T-helper 2 cell (primary cell): ENCODE measurements at regions not wholly inside any gene's neighbourhood (a gene's known extent, or its start where the extent isn't known, plus 50 kb on each side); places are given as distances from the start of the nearest gene placed in this dataset.

Experiments used
- DNase-seq, 5 experiments: peaks; one replicate each; pipeline versions ENCODE4 v3.0.0 to v3.0.0-alpha.2; 2012 to 2022

DNA sequence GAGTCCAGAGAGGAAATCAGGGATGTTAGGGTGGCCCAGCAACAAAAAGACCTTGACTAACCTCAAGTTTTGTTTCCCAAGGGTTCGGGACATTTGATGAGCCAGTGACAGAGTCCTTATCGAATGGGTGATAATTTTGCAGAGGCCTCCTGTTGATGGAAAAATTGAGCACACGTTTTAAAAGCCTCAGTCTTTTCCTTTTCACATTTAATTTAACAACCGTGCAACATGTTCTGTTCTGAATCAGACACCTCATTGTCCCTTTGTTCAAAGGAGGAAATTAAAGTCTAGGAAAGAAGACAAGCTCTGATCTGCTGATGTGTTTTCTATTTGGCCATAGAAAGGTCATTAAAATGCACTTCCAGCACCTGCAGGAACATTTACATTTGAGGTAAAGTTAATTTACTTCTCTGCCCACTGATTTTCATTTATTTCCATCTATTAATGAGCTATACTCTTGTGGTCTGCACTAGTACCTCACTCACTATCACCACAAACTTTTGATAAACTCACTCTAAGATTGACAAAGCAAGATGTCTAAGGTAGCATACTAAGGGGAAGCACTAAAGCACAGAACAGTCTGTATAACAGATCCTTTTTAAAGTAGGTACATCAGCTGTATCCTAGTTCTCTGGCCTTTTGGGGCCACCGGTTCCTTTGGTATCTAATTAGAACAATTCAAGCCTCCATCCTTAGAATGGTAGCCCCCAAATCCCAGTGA lies 147.0 kb downstream of the RPAP3 start:
- DNase-seq, result no peak

DNA sequence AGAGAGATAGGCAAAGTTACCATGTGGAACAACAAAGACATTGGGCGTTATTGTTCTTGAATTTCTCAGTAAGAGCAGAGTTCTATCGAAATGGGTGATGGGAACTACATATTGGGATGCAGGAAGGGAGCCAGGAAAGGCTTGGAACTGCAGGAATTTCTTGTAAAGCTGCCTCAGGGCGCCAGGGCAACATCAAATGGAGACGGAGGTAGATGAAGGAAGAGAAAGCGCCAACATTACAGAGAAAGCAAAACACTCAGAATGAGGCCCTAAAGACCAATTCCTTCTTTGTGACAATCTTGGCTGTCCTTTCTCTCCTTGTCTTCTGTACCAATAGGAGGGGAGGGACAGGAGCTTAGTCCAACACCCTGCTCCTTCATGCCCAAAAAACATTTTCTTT lies 148.4 kb downstream of the RPAP3 start:
- no peak for DNase-seq

DNA sequence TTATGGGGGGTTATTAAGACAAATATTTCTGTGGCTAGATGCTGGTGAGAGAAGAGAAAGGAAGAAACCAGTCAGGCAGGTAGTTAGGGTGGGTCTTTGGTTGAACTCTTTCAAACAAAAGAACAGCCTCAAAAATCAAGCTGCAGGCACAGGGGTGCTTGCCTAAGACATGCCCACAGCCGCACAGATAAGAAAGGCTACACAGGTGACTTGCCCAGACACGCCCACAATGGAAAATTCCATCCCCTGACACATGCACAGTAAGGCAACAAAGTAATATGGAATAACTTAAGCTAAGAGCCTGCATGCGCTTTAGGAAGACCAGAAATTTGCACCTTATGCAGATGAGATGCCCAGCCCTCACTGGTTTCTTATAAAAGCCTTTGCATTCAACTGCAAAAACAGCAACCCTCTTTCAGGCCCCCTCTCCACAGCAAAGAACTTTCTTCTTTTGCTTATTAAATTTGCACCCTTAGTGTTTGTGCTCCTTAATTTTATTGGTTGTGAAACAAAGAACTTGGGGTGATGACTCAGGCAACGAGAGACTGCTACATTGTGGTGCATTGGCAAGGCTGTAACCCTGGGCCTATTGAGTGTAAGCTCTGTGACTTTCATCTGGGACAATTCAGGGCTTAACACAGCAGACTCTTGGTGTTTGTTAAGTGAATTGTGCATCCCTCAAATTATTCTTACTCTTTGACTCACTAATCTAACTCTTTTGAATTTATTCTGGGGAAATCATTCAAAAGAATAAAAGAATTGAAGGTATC lies 149.4 kb downstream of the RPAP3 start:
- DNase-seq, result no peak

DNA sequence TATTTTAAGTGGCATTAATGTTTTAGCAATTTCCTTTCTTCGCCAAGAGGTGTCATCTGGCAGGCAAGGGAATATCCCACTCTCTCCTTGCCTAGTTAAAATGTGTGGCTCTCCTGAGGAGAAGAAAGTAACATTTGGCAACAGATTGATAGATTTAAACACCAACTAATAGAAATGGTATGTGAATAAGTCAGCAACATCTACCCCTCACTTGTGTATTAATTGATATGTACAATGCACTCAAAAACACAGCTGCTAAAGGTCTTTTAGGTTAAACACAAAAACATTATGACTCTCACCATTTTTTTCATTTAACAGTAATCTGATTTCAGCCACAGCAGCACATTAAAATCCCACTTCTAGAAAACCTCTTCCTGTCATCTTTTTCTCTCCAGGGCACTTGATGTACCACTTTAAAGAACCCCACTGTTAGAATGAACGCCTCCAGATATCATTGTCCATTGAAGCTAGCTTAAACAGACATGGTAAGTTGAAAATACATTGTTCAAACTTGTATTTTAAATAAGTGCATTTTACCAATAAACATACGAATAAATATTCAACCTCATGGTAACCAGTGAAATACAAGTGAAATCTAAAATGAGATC lies 151.7 kb downstream of the RPAP3 start:
- no peak for DNase-seq

DNA sequence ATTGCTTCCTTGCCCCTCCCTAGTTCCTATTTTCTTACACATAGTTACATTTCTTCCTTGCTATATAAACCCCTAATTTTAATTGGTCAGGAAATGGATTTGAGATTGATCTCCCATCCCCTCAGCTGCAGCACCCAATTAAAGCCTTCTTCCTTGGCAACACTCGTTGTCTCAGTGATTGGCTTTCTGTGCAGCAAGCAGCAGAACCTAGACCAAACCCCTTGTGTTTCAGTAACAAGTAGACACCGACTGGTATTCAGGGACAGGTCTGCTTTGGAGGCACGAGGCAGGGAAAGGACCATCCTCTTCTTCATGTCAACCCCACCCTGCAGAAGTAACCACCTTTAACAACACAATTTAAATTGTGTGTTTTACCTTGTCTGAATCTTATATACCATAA lies 152.6 kb downstream of the RPAP3 start:
- DNase-seq, result no peak

DNA sequence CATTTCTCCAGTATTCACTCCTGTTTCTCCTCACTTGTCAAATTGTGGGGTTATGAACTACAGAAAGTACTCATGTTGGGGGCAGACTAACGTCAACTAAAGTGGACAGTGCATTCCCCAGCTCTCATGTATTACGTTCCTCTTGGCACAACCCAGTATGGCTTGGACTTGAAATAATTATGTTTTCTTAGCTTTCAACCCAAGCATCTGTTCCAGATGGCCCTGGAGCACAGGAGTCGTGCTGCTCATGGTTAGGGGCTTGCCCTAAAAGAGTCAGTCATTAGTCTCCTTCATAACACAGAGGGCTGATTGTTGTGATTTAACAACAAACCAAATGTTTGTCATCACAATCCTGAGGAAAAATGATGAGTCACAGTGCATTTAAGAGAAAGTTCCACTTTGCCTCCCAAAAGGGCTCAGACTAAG lies 154.4 kb downstream of the RPAP3 start:
- no peak for DNase-seq

DNA sequence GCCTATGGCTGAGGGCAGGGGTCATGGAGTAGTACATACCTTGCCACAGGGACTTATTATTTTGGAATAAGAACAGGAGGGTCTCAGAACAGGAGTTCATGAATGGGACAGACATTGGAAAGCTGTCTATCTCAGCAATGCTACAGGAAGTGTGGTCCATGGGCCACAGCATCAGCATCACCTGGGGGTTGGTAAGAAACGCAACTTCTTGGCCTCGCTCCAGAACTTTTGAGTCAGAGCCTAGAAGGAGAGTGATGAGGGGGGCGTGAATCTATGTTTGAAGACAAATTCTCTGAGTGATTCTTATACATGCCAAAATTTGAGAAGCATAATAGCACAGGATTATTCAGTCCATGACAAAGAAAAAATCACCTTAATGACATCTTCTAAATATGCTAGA lies 156.6 kb downstream of the RPAP3 start:
- no peak for DNase-seq

DNA sequence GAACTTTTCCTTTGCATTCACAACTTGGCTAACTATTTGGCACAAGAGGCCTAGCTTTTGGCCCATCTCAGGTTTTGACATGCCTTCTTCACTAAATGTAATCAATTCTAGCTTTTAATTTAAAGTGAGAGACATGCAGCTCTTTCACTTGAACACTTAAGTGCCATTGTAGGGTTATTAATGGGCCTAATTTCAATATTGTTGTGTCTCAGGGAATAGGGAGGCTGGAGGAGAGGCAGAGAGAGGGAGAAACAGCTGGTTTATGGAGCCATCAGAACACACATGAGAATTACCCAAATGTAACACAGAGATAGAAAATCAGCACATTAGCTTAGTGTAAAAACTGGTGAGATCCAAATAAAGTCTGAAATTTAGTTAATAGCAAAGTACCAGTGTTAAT lies 157.4 kb downstream of the RPAP3 start:
- DNase-seq, result no peak

DNA sequence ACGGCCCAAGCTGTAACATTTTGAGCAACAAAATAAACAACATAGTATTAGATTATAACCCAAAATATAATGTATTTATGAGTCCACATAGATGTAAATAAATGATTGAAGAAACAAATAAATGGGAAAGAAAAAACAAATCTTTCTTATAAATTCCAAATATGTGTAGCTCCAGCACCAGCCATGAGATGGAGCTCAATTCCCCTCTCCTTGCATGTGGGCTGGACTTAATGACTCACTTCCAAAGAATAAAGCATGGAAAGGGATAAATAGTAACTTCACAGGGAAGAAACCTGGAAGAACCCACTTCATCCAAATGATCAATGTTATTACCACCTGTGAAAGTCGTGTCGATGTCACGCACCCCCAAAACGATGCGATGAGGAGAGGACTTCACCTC lies 158.8 kb downstream of the RPAP3 start:
- no peak for DNase-seq

DNA sequence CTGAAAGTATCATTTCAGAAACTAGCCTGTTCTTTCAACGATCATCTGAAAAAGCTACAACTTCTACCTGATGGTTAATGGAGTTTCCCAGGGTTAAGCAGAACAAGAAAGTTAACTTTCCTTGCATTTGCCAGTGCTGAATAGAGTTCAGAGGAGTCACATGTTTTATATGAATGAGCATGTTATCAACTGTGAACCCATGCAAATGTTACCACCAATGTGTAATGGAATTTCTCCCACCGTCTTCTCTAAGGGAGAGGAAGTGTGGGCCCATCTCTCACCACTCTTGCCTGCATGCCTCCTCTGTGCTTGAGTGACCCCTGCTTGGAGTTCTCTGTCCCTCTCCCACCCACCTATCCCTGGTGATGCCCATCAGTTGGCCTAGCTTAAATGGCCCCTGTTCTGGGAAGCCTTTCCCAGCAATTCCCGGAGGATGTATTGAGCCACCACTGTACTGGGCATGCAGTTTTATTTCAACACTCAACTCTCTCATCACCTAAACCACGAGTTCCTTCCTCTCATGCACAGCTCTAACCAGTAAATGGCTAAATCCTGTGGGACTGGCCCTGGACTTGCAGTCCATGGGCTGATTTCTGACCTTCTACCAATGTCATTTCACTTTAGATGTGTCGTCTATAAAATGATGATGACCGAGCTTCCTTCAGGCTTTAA lies 159.8 kb downstream of the RPAP3 start:
- no peak for DNase-seq

DNA sequence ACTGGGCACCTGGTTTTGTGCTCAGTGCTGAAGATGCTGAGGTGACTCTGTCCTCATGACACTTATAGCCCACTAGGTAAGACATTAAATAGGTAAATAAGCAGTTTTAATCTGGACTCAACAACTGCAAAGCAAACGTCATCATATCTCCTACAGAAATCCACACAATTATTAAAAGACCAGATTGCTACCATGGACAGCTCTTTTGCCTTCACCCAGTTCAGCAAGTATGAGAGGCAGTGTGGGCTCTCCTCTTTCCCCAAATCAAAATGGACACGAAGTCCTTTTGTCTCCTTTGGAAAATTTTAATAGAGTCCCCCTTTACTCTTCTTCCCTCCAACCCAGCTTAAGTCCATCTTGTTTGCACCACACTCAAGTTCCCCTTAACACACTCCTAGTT lies 171.1 kb downstream of the RPAP3 start:
- no peak for DNase-seq

DNA sequence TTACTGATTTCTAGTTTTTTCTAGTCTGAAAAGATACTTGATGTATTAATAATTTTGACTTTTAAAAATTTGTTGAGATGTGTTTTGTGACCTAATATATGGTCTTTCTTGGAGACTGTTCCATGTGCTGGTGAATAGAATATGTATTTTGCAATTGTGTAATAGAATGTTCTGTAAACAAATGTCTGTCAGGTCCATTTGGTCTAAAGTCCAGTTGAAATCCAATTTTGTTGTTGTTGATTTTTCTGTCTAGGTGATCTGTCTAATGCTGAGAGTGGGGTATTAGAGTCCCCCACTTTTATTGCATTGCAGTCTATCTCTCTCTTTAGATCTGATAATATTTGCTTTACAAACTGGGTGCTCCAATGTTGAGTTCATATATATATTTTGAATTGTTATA lies 175.8 kb downstream of the RPAP3 start:
- DNase-seq, result no peak

DNA sequence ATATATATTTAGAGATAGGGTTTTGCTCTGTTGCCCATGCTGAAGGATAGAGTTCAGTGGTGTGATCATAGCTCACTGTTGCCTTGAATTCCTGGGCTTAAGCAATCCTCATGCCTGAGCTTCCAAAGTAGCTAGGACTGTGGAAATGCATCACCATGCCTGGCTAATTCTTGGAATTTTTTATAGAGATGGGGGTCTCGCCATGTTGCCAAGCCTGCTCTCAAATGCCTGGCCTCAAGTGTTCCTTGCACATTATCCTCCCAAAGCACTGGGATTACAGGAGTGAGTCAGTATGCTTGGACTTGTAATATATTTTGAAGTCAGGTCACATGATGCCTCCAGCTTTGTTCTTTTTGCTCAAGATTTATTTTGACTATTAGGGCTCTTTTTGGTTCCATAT lies 178.0 kb downstream of the RPAP3 start:
- DNase-seq, result no peak

DNA sequence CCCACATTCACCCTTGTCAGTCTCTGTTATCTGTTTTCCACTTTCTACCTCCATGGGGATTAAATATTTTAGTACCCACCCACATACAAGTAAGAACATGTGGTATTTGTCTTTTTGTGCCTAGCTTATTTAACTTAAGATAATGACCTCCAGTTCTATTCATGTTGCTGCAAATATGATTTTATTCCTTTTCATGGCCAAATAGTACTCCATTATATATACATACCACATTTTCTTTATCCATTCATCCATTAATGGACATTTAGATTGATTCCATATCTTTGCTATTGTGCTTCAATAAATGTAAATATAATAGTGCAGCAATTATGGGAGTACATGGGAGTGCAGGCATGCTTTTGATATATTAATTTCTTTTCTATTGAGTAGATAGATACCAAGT lies 185.8 kb downstream of the RPAP3 start:
- DNase-seq, result no peak

DNA sequence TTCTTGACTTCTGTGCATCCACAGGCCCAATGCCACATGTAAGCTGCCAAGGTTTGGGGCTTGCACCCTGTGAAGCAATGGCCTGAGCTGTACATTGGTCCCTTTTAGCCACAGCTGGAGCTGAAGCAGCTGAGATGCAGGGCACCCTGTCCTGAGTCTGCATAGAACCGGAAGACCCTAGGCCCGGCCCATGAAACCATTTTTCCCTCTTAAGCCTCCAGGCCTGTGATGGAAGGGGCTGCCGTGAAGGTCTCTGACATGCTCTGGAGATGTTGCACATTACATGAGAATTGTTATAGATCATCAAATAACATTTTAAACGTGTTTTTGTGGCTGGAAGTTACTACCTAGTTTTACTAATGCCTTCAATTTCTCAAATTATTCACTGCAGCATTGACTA lies 188.7 kb downstream of the RPAP3 start:
- DNase-seq, result no peak

DNA sequence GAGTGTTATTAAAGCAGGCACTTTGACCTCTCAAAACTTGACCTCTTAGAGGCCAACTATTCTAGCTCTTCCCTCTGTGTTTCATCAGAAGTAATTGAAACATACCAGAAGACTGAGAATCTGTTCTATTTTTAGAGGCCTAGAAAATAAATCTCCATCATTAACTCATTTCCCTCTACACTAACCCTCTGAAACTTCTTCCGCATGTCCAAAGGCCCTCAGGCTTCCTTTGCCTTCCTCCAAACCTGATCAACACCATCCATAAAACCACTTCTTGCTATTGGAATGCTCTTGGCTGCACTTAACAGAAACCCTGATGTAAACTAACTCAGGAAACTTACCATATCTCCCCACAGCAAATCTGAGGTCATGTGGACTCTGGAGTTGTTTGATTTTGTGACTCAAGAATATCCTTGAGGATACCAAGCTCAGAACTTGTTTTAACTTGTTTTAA lies 196.4 kb downstream of the RPAP3 start:
- no peak for DNase-seq

DNA sequence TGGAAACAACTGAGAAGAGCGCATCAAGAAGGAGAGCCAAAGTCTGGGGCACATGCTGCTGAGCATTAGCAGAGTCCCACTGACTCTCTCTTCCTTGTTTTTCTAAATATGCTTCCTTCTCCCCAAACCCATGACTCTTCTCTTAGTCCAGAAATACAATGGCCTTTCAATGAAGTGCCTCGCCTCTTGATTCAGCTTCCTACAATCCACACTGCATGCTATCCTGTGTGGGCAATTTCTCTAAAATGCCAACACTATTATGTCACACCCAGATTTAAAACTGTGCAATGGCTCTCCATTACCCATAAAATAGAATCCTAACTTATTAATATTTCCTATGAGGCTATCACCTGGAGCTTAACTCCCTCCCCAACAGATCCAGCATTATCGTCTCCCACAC lies 198.6 kb downstream of the RPAP3 start:
- DNase-seq, result no peak

DNA sequence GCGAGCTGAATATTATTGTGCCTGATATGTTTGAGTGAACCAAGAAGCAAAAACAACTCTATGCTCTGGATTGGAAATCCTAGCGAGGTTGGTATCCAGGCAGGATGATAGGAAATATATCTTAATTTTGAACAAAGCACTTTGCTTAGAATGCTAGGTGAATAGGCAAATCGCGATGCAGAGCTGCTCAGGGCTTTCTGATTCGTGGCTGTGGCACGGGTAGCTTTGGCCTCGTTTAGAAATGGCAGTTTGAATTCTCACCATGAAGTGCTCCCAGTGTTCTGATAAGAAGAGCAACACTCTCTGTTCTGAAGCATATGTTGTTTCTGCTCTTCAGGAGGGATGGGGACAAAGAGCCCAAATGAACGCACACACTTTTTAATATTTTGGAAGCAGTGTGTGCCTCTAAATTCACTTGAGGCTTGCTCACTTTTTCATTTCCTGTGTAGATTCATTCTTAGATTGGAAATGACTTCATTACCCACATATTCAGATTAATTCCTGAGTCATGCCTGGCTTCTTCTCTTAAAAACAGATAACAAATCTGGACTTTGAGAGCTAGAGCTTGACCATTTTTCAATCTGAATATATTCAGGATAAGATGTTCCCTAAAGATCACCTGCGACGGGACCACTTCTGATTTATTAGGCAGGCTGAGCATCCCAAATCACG lies 200.9 kb downstream of the RPAP3 start:
- peak in 1 of 5 experiments; percentile 10 for DNase-seq

DNA sequence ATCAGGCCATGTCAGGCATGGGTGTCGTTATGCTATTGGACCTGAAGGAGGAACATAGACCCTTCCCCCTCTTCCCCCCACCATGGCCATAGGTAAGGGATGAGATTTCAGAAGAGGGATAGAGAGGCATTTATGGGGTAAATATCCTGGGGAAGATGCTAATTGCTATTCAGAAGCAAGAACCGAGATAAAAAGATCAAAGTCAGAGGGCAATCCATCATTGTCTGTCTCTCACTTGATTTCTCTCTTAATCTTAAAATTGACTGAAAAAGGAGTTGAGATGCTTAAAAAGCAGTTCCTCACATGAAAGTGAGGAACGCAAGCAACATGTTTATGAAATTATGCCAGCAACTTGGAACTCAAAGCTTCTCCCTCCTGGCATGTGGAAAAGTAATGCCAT lies 212.0 kb downstream of the RPAP3 start:
- no peak for DNase-seq

DNA sequence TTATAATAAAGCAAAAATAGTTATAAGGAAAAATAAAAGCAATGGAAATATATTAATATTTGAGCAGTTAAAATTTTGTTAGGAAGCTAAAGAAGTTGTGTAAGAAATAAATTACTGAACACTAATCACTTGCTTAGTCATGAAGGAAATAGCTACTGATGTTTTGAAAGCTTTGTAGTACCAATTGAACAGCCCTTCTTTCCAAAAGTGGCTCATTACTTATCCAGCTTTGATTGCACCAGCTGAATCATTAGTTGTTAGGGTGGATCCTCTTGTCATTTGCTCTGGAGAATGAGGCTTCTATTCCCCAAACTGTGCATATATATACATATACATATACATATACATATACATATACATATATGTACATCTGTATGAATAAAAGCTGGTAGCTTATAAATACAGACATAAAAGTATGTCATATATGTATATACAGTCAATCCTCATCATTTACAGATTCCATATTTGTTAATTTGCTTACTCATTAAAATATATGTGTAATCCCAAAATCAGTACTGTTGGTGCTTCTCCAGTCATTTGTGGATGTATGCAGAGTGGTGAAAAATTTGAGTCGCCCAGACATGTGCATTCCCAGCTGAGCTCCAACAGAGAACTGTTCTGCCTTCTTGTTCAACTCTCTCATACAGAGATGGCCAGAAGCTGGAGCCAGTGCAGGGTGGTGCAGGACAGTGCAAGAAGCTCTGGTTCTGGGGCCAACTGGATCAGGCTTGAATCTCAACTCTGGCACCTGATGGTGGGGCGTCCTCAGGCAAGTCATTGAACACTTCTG lies 214.1 kb downstream of the RPAP3 start:
- no peak for DNase-seq

DNA sequence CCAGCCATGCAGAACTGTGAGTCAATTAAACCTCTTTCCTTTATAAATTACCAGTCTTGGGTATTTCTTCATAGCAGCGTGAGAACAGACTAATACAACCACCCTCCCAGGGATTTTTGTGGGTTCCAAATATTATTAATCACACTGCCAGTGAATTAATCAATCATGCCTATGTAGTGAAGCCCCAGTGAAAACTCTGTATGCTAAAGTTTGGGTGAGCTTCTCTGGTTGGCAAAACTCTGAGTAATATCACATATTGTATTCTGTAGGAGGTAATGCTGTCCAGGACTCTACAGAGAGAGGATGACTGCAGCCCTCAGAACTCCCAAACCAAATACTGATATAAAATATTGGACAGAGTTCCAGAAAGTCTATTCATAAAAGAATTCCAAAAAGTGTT lies 216.9 kb downstream of the RPAP3 start:
- no peak for DNase-seq

DNA sequence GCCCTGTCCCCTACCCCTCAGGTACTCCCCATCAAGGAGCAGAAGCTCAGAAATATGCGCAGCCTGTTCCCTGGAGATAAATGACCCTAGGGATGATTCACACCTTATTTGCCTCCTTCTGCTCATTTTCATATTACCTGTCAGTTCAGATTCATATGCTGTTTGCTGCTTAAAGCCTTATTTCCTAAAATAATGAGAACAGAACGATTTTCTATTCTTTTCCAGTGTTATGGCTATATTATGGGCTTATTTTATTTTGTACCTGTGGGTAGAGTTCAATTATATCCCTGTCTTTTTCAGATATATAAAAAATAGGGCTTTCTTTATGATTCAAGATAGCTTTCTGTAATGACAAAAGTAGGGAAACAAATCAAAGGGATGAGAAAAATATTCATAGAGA lies 224.8 kb downstream of the RPAP3 start:
- DNase-seq, result no peak
